ENCODE measurements at regions not wholly inside any gene's neighbourhood (a gene's known extent, or its start where the extent isn't known, plus 50 kb on each side); places are given as distances from the start of the nearest gene placed in this dataset.

DNA sequence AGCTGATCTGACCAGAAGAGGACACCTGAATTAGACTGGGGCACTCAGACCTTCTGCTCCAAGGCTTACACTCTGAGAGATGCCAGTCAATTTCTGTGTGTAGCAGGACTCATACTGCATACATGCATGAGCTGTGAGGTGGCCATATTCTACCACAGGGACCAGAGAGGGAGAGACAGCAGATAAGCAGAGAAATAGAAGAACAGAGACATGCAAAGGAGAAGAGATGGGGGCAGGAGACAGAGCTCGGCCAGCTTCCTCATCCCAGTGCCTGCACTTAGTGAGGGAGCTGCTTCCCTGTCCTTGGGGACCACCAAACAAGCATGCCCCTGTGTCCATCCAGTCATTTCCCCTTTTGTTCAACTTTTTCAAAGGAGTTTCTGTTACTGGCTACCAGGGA lies 73.9 kb upstream of the ALK start:
- dilution Hi-C loops (cut with MboI; ENCODE audit: extremely low pct_ligation_motif_present, low sequenced_read_pairs): no loop called here
- no peak overlapping the region for H3K4me2 ChIP-seq (ENCODE audit: insufficient read depth, low read length)
- H3K27ac ChIP-seq (ENCODE audit: insufficient read depth, low read depth, low read length): no peak overlapping the region
- H3K9me1 ChIP-seq (replicated peaks; ENCODE audit: control insufficient read depth, extremely low read depth, insufficient read depth, low read length): no peaks in the 10 kb centered on the region
- no peaks in the 10 kb centered on the region for H3K79me2 ChIP-seq (ENCODE audit: control insufficient read depth, insufficient read depth, low read length)
- H2AFZ ChIP-seq (ENCODE audit: low read depth, low read length): no peak overlapping the region
- no peaks in the 10 kb centered on the region for H3K27me3 ChIP-seq (ENCODE audit: control insufficient read depth in 2 of 2, insufficient read depth in 2 of 2, low read length in 2 of 2)
- H3K4me1 ChIP-seq (ENCODE audit: control insufficient read depth, extremely low read depth, insufficient read depth, low read length): no peaks in the 10 kb centered on the region
- TF ChIP-seq POLR2A (IDR thresholded peaks at IDR 0.05; ENCODE audit: low read depth, low read length): no peak
- no peak for TF ChIP-seq MYC (IDR thresholded peaks at IDR 0.05; ENCODE audit: low read depth, low read length)
- no peak for TF ChIP-seq GATA2 (IDR thresholded peaks at IDR 0.05; ENCODE audit: insufficient read depth, insufficient read length, low read depth, low read length)
- TF ChIP-seq, protein P1, sequence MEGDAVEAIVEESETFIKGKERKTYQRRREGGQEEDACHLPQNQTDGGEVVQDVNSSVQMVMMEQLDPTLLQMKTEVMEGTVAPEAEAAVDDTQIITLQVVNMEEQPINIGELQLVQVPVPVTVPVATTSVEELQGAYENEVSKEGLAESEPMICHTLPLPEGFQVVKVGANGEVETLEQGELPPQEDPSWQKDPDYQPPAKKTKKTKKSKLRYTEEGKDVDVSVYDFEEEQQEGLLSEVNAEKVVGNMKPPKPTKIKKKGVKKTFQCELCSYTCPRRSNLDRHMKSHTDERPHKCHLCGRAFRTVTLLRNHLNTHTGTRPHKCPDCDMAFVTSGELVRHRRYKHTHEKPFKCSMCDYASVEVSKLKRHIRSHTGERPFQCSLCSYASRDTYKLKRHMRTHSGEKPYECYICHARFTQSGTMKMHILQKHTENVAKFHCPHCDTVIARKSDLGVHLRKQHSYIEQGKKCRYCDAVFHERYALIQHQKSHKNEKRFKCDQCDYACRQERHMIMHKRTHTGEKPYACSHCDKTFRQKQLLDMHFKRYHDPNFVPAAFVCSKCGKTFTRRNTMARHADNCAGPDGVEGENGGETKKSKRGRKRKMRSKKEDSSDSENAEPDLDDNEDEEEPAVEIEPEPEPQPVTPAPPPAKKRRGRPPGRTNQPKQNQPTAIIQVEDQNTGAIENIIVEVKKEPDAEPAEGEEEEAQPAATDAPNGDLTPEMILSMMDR (IDR thresholded peaks at IDR 0.05; ENCODE audit: extremely low read depth in 1 of 2, insufficient read depth in 1 of 2, low read depth in 1 of 2, low read length in 2 of 2): no peak
- no peak for TF ChIP-seq JUN (IDR thresholded peaks at IDR 0.05; ENCODE audit: borderline replicate concordance, insufficient read depth, insufficient read length, low read depth)
- no peak for TF ChIP-seq POLR2AphosphoS5 (IDR thresholded peaks at IDR 0.05; ENCODE audit: insufficient read depth, low read depth, low read length)
- no peak for TF ChIP-seq EZH2 (IDR thresholded peaks at IDR 0.05; ENCODE audit: borderline replicate concordance, low read depth, low read length, severe bottlenecking)
- FAIRE-seq (no peak), DNase-seq (ENCODE audit: low read depth, low spot score) (no peak)
- BruUV-seq (replicated peaks): no TSS peak
- H3K9ac ChIP-seq (replicated peaks; ENCODE audit: extremely low read depth, insufficient read depth, low read length): no peak overlapping the region
- POLR2A ChIA-PET: no interaction called here
- intact Hi-C loops (cut with micrococcal nuclease): no loop called here
- no peak overlapping the region for H3K4me3 ChIP-seq (replicated peaks in 1 of 3; ENCODE audit: insufficient read depth in 1 of 3, low read depth in 1 of 3, low read length in 3 of 3)
- CTCF ChIA-PET: no interaction called here
- no peaks in the 10 kb centered on the region for H4K20me1 ChIP-seq (replicated peaks; ENCODE audit: control insufficient read depth, extremely low read depth, insufficient read depth, low read length)
- H3K9me3 ChIP-seq (replicated peaks; ENCODE audit: control insufficient read depth, insufficient read depth, low read length): peaks cover 4% of the 10 kb centered on the region
- H3K36me3 ChIP-seq (ENCODE audit: control insufficient read depth in 2 of 2, extremely low read depth in 1 of 2, insufficient read depth in 2 of 2, low read length in 2 of 2): no peaks in the 10 kb centered on the region

DNA sequence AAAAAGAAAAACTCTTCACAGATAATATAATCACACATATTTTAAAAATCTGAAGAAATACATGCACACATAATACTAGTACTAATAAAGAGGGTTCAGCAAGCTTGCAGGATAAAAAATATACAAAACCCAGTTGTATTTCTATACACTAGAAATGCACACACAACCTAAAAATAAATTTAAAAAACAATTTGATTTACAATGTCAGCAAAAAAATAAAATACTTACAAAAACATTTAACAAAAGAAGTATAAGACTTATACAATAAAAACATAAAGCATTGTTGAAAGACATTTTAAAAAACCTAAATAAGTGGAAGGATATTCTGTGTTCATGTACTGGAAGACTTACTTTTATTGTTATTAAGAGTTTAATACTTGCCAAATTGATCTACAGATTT lies 81.7 kb upstream of the ALK start:
- no peaks in the 10 kb centered on the region for H3K36me3 ChIP-seq (ENCODE audit: control insufficient read depth in 2 of 2, extremely low read depth in 1 of 2, insufficient read depth in 2 of 2, low read length in 2 of 2)
- H3K9me3 ChIP-seq (replicated peaks; ENCODE audit: control insufficient read depth, insufficient read depth, low read length): no peaks in the 10 kb centered on the region
- no peaks in the 10 kb centered on the region for H3K27me3 ChIP-seq (ENCODE audit: control insufficient read depth in 2 of 2, insufficient read depth in 2 of 2, low read length in 2 of 2)
- H3K79me2 ChIP-seq (ENCODE audit: control insufficient read depth, insufficient read depth, low read length): no peaks in the 10 kb centered on the region
- CTCF ChIA-PET: no interaction called here
- H3K9me1 ChIP-seq (replicated peaks; ENCODE audit: control insufficient read depth, extremely low read depth, insufficient read depth, low read length): no peaks in the 10 kb centered on the region
- no peak overlapping the region for H2AFZ ChIP-seq (ENCODE audit: low read depth, low read length)
- dilution Hi-C loops (cut with MboI; ENCODE audit: extremely low pct_ligation_motif_present, low sequenced_read_pairs): no loop called here
- no peak overlapping the region for H3K9ac ChIP-seq (replicated peaks; ENCODE audit: extremely low read depth, insufficient read depth, low read length)
- H3K4me3 ChIP-seq (replicated peaks in 1 of 3; ENCODE audit: insufficient read depth in 1 of 3, low read depth in 1 of 3, low read length in 3 of 3): no peak overlapping the region
- no peak overlapping the region for H3K4me2 ChIP-seq (ENCODE audit: insufficient read depth, low read length)
- POLR2A ChIA-PET: no interaction called here
- no TSS peak for BruUV-seq (replicated peaks)
- no peak for DNase-seq (ENCODE audit: low read depth, low spot score)
- intact Hi-C loops (cut with micrococcal nuclease): no loop called here
- TF ChIP-seq GATA2 (IDR thresholded peaks at IDR 0.05; ENCODE audit: insufficient read depth, insufficient read length, low read depth, low read length) (no peak), EZH2 (IDR thresholded peaks at IDR 0.05; ENCODE audit: borderline replicate concordance, low read depth, low read length, severe bottlenecking) (no peak), JUN (IDR thresholded peaks at IDR 0.05; ENCODE audit: borderline replicate concordance, insufficient read depth, insufficient read length, low read depth) (no peak), POLR2AphosphoS5 (IDR thresholded peaks at IDR 0.05; ENCODE audit: insufficient read depth, low read depth, low read length) (no peak), FOS (IDR thresholded peaks at IDR 0.05; ENCODE audit: borderline replicate concordance, insufficient read depth, low read length) (no peak), MYC (IDR thresholded peaks at IDR 0.05; ENCODE audit: low read depth, low read length) (no peak), POLR2A (IDR thresholded peaks at IDR 0.05; ENCODE audit: low read depth, low read length) (no peak)
- TF ChIP-seq, protein P1 (IDR thresholded peaks at IDR 0.05; ENCODE audit: extremely low read depth in 1 of 2, insufficient read depth in 1 of 2, low read depth in 1 of 2, low read length in 2 of 2): no peak
- TF ChIP-seq, protein P2, sequence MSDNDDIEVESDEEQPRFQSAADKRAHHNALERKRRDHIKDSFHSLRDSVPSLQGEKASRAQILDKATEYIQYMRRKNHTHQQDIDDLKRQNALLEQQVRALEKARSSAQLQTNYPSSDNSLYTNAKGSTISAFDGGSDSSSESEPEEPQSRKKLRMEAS (IDR thresholded peaks at IDR 0.05; ENCODE audit: insufficient read depth, insufficient read length): no peak
- no peak overlapping the region for H3K27ac ChIP-seq (ENCODE audit: insufficient read depth, low read depth, low read length)
- H3K4me1 ChIP-seq (ENCODE audit: control insufficient read depth, extremely low read depth, insufficient read depth, low read length): no peaks in the 10 kb centered on the region
- FAIRE-seq: no peak
- no peaks in the 10 kb centered on the region for H4K20me1 ChIP-seq (replicated peaks; ENCODE audit: control insufficient read depth, extremely low read depth, insufficient read depth, low read length)

All from endothelial cell of umbilical vein (primary cell).